Mesendoderm (in vitro differentiated cells): ENCODE measurements at regions not wholly inside any gene's neighbourhood (a gene's known extent, or its start where the extent isn't known, plus 50 kb on each side); places are given as distances from the start of the nearest gene placed in this dataset.

Source experiments
- DNase-seq: peaks from one replicate; pipeline ENCODE4 v3.0.0; 2013
- H2AK5ac ChIP-seq: 2 replicates; pipeline ENCODE4 v1.6.1; 2013; ENCODE audit warnings: low read length, inconsistent platforms
- H2BK120ac ChIP-seq: 2 replicates; pipeline ENCODE4 v1.6.1; 2013; ENCODE audit warnings: low read depth, mild to moderate bottlenecking, low read length, moderate library complexity, mixed read lengths
- H2BK15ac ChIP-seq: replicated peaks from 2 replicates; pipeline ENCODE4 v1.6.1; 2013; ENCODE audit warnings: low read depth, mild to moderate bottlenecking, moderate library complexity
- H2BK5ac ChIP-seq: 2 replicates; pipeline ENCODE4 v1.6.1; 2013; ENCODE audit warnings: low read length, inconsistent platforms
- H3K18ac ChIP-seq: 2 replicates; pipeline ENCODE4 v1.6.1; 2013; ENCODE audit warnings: mild to moderate bottlenecking, low read length, mixed read lengths
- H3K23ac ChIP-seq: one replicate; pipeline ENCODE4 v1.6.1; 2013; ENCODE audit warnings: low read length
- H3K27ac ChIP-seq: 2 replicates; pipeline ENCODE4 v1.5.1; 2013; ENCODE audit warnings: low read depth, mild to moderate bottlenecking, inconsistent platforms, low read length, moderate library complexity
- H3K27me3 ChIP-seq: 2 replicates; pipeline ENCODE4 v1.6.1; 2013; ENCODE audit warnings: low read length, control low read depth, mild to moderate bottlenecking, inconsistent platforms; ENCODE audit not compliant: insufficient read depth, poor library complexity
- H3K36me3 ChIP-seq: 2 replicates; pipeline ENCODE4 v1.6.1; 2013; ENCODE audit warnings: low read length, inconsistent platforms; ENCODE audit not compliant: control insufficient read depth, insufficient read depth
- H3K4ac ChIP-seq: one replicate; pipeline ENCODE4 v1.6.1; 2013; ENCODE audit warnings: low read depth, mild to moderate bottlenecking, low read length, moderate library complexity
- H3K4me1 ChIP-seq: 2 replicates; pipeline ENCODE4 v1.6.1; 2013; ENCODE audit warnings: low read depth, low read length, inconsistent platforms; ENCODE audit not compliant: control insufficient read depth
- H3K4me2 ChIP-seq: 2 replicates; pipeline ENCODE4 v1.6.1; 2013; ENCODE audit warnings: low read length
- H3K4me3 ChIP-seq: 2 replicates; pipeline ENCODE4 v1.5.1; 2013; ENCODE audit warnings: mild to moderate bottlenecking, low read length
- H3K56ac ChIP-seq: one replicate; pipeline ENCODE4 v1.6.1; 2013; ENCODE audit warnings: low read length
- H3K79me1 ChIP-seq: 2 replicates; pipeline ENCODE4 v1.6.1; 2013; ENCODE audit warnings: low read length, inconsistent platforms
- H3K79me2 ChIP-seq: 2 replicates; pipeline ENCODE4 v1.6.1; 2013; ENCODE audit warnings: mild to moderate bottlenecking, low read length; ENCODE audit not compliant: control insufficient read depth, insufficient read depth
- H3K9ac ChIP-seq: 2 replicates; pipeline ENCODE4 v1.6.1; 2013; ENCODE audit warnings: low read length, inconsistent platforms
- H4K5ac ChIP-seq: one replicate; pipeline ENCODE4 v1.6.1; 2013; ENCODE audit warnings: low read length
- H4K8ac ChIP-seq: one replicate; pipeline ENCODE4 v1.6.1; 2013; ENCODE audit warnings: low read depth, mild to moderate bottlenecking, control low read depth, low read length, moderate library complexity
- WGBS: extraction: QIAGEN DNeasy Blood & Tissue Kit; methylation state at CpG from one replicate; pipeline ENCODE4 v1.1.7; 2013; ENCODE audit warnings: low lambda C conversion rate, missing lambda C conversion rate; ENCODE audit not compliant: insufficient coverage; ENCODE audit errors: extremely low coverage; 5-methylcytosine and 5-hydroxymethylcytosine counted together

GRCh38 chr2:145666552-145666951 lies 1146.6 kb upstream of the ZEB2 start:
- no peak overlapping the region for H3K4ac ChIP-seq
- no peak overlapping the region for H2BK5ac ChIP-seq
- no peak overlapping the region for H3K56ac ChIP-seq
- H3K79me2 ChIP-seq, result no peaks in the 10 kb centered on the region
- DNase-seq, result no peak
- H2BK120ac ChIP-seq, result no peak overlapping the region
- H4K5ac ChIP-seq, result no peak overlapping the region
- no peak overlapping the region for H2AK5ac ChIP-seq
- H3K4me3 ChIP-seq, result no peak overlapping the region
- WGBS, result no CpG with 5 or more reads among the region's 3 CpGs
- H3K36me3 ChIP-seq, result no peaks in the 10 kb centered on the region
- H3K4me1 ChIP-seq, result no peaks in the 10 kb centered on the region
- no peak overlapping the region for H4K8ac ChIP-seq
- H3K79me1 ChIP-seq, result no peaks in the 10 kb centered on the region
- no peak overlapping the region for H3K18ac ChIP-seq
- H3K27me3 ChIP-seq, result no peaks in the 10 kb centered on the region
- H3K27ac ChIP-seq, result no peak overlapping the region
- H2BK15ac ChIP-seq, result no peak overlapping the region
- no peak overlapping the region for H3K23ac ChIP-seq
- no peak overlapping the region for H3K4me2 ChIP-seq
- no peak overlapping the region for H3K9ac ChIP-seq

- Histone ChIP-seq H2BK5ac (no peak overlapping the region), H3K4me1 (no peaks in the 10 kb centered on the region), H3K27me3 (no peaks in the 10 kb centered on the region), H3K36me3 (no peaks in the 10 kb centered on the region), H3K79me2 (no peaks in the 10 kb centered on the region), H3K56ac (no peak overlapping the region), H4K5ac (no peak overlapping the region), H3K4me2 (no peak overlapping the region), H3K4me3 (no peak overlapping the region), H4K8ac (no peak overlapping the region), H3K79me1 (no peaks in the 10 kb centered on the region), H3K9ac (no peak overlapping the region), H2AK5ac (no peak overlapping the region), H3K27ac (no peak overlapping the region), H2BK15ac (no peak overlapping the region), H2BK120ac (no peak overlapping the region), H3K23ac (no peak overlapping the region), H3K18ac (no peak overlapping the region), H3K4ac (no peak overlapping the region)
- no CpG with 5 or more reads among the region's 3 CpGs for WGBS
- DNase-seq, result no peak
These were observed 1137.3 kb upstream of the ZEB2 start for GRCh38 chr2:145657265-145657664.

- Histone ChIP-seq H3K79me2 (no peaks in the 10 kb centered on the region), H3K4me3 (no peak overlapping the region), H2AK5ac (no peak overlapping the region), H3K4me2 (no peak overlapping the region), H3K4me1 (no peaks in the 10 kb centered on the region), H2BK5ac (no peak overlapping the region), H4K8ac (no peak overlapping the region), H2BK15ac (no peak overlapping the region), H3K9ac (no peak overlapping the region), H2BK120ac (no peak overlapping the region), H4K5ac (no peak overlapping the region), H3K23ac (no peak overlapping the region), H3K36me3 (no peaks in the 10 kb centered on the region), H3K79me1 (no peaks in the 10 kb centered on the region), H3K4ac (no peak overlapping the region), H3K56ac (no peak overlapping the region), H3K18ac (no peak overlapping the region), H3K27me3 (no peaks in the 10 kb centered on the region), H3K27ac (no peak overlapping the region)
- DNase-seq, result no peak
- WGBS, result no CpG with 5 or more reads among the region's 5 CpGs
These were observed 1135.3 kb upstream of the ZEB2 start for GRCh38 chr2:145655165-145655765.

- no peak for DNase-seq
- Histone ChIP-seq H3K4me2 (no peak overlapping the region), H2BK15ac (no peak overlapping the region), H3K18ac (no peak overlapping the region), H2BK5ac (no peak overlapping the region), H4K5ac (no peak overlapping the region), H3K23ac (no peak overlapping the region), H3K4me3 (no peak overlapping the region), H3K56ac (no peak overlapping the region), H2AK5ac (no peak overlapping the region), H2BK120ac (no peak overlapping the region), H3K79me2 (no peaks in the 10 kb centered on the region), H4K8ac (no peak overlapping the region), H3K4me1 (no peaks in the 10 kb centered on the region), H3K79me1 (no peaks in the 10 kb centered on the region), H3K27ac (no peak overlapping the region), H3K27me3 (no peaks in the 10 kb centered on the region), H3K4ac (no peak overlapping the region), H3K36me3 (no peaks in the 10 kb centered on the region), H3K9ac (no peak overlapping the region)
- no CpG with 5 or more reads among the region's 3 CpGs for WGBS
These were observed 1134.8 kb upstream of the ZEB2 start for GRCh38 chr2:145654746-145655145.

- H2BK15ac ChIP-seq, result no peak overlapping the region
- H3K27ac ChIP-seq, result no peak overlapping the region
- no peak overlapping the region for H3K4me3 ChIP-seq
- no peaks in the 10 kb centered on the region for H3K79me2 ChIP-seq
- no peak overlapping the region for H2AK5ac ChIP-seq
- H3K4me2 ChIP-seq, result no peak overlapping the region
- H3K23ac ChIP-seq, result no peak overlapping the region
- H3K9ac ChIP-seq, result no peak overlapping the region
- no peak overlapping the region for H3K18ac ChIP-seq
- no peak overlapping the region for H3K4ac ChIP-seq
- no peak for DNase-seq
- H3K56ac ChIP-seq, result no peak overlapping the region
- no CpG with 5 or more reads among the region's 2 CpGs for WGBS
- H3K4me1 ChIP-seq, result no peaks in the 10 kb centered on the region
- no peak overlapping the region for H4K5ac ChIP-seq
- no peaks in the 10 kb centered on the region for H3K36me3 ChIP-seq
- no peak overlapping the region for H4K8ac ChIP-seq
- H2BK120ac ChIP-seq, result no peak overlapping the region
- H3K27me3 ChIP-seq, result no peaks in the 10 kb centered on the region
- H2BK5ac ChIP-seq, result no peak overlapping the region
- no peaks in the 10 kb centered on the region for H3K79me1 ChIP-seq
These were observed 1134.2 kb upstream of the ZEB2 start for GRCh38 chr2:145654156-145654555.

GRCh38 chr2:145653553-145653952 lies 1133.6 kb upstream of the ZEB2 start:
- Histone ChIP-seq H4K8ac (no peak overlapping the region), H3K36me3 (no peaks in the 10 kb centered on the region), H3K56ac (no peak overlapping the region), H3K4me2 (no peak overlapping the region), H2AK5ac (no peak overlapping the region), H3K18ac (no peak overlapping the region), H3K79me2 (no peaks in the 10 kb centered on the region), H3K9ac (no peak overlapping the region), H3K27ac (no peak overlapping the region), H3K4me3 (no peak overlapping the region), H3K4me1 (no peaks in the 10 kb centered on the region), H3K4ac (no peak overlapping the region), H4K5ac (no peak overlapping the region), H3K79me1 (no peaks in the 10 kb centered on the region), H3K23ac (no peak overlapping the region), H2BK15ac (no peak overlapping the region), H2BK5ac (no peak overlapping the region), H2BK120ac (no peak overlapping the region), H3K27me3 (no peaks in the 10 kb centered on the region)
- DNase-seq, result no peak
